ENCODE measurements at regions not wholly inside any gene's neighbourhood (a gene's known extent, or its start where the extent isn't known, plus 50 kb on each side); places are given as distances from the start of the nearest gene placed in this dataset.

DNA sequence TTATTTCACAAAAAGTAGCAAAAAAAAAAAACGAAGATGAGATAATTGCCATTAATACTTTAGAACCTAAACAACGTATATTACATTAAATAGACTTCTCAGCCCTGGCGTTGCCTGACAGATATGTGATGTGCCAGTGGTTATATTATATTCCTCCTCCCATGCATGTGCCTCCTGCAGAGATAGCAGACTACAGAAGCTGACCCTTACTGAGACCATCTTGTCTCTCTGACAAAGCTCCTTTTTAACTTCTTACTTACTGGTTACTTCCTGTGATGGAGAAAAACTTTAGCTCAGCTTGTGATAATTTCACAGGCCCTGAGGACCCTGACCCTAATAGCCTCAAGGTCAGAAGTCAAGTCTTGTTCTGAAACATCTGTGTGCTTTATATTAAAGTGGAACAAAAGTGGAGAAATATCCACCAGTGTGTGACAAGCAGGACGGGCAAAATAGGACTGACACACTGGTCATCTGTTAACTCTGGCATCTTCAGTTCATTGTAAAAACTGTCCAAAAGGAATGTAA, 80.6 kb upstream of the POU5F2 start:
- TF ChIP-seq POLR2AphosphoS5 (IDR thresholded peaks at IDR 0.05; ENCODE audit: insufficient read depth in 1 of 2, low read depth in 1 of 2) = no peak
- TF ChIP-seq POLR2A (IDR thresholded peaks at IDR 0.05) = no peak
- TF ChIP-seq, protein P1, sequence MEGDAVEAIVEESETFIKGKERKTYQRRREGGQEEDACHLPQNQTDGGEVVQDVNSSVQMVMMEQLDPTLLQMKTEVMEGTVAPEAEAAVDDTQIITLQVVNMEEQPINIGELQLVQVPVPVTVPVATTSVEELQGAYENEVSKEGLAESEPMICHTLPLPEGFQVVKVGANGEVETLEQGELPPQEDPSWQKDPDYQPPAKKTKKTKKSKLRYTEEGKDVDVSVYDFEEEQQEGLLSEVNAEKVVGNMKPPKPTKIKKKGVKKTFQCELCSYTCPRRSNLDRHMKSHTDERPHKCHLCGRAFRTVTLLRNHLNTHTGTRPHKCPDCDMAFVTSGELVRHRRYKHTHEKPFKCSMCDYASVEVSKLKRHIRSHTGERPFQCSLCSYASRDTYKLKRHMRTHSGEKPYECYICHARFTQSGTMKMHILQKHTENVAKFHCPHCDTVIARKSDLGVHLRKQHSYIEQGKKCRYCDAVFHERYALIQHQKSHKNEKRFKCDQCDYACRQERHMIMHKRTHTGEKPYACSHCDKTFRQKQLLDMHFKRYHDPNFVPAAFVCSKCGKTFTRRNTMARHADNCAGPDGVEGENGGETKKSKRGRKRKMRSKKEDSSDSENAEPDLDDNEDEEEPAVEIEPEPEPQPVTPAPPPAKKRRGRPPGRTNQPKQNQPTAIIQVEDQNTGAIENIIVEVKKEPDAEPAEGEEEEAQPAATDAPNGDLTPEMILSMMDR (IDR thresholded peaks at IDR 0.05) = no peak
